ENCODE measurements at regions not wholly inside any gene's neighbourhood (a gene's known extent, or its start where the extent isn't known, plus 50 kb on each side); places are given as distances from the start of the nearest gene placed in this dataset.

DNA sequence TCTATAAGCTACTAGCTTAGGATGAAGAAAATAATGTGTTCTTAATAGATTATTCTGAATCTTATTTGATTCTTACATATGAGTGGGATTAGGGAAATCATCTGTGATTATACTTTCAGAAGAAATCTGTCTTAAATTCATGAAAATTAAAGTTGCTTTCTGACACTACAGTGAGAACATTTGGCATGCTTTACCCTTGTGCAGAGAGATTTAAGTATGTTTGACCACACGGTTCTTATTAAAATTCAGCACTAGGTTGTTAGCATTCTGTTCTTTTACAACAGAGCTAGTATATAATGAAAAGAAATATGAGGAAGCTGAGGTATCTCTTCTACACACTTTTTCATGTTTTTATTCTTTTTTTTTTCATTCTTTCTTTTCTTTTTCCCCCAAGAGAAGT lies 2723.9 kb downstream of the PCDH9 start:
- no peak overlapping the region for H3K4me3 ChIP-seq
- intact Hi-C loops (cut with DNase I): no loop called here
- DNase-seq: no peak
- no peaks in the 10 kb centered on the region for H3K27me3 ChIP-seq
- H3K36me3 ChIP-seq: no peaks in the 10 kb centered on the region
- no peak overlapping the region for H3K27ac ChIP-seq
- TF ChIP-seq EP300 (IDR thresholded peaks at IDR 0.05): no peak
- TF ChIP-seq CTCF (IDR thresholded peaks at IDR 0.05): no peak
- H3K9me3 ChIP-seq: no peaks in the 10 kb centered on the region
- no peaks in the 10 kb centered on the region for H3K4me1 ChIP-seq (ENCODE audit: insufficient read depth)
- WGBS, 3 donors: 9 to 25% (median 13%) methylated on average over 1 of the region's 1 CpG

GRCh38 chr13:64505336-64505910 lies 2724.7 kb downstream of the PCDH9 start:
- intact Hi-C loops (cut with DNase I): no loop called here
- H3K9me3 ChIP-seq: no peaks in the 10 kb centered on the region
- WGBS, 3 donors: 48 to 53% (median 52%) methylated on average over 4 of the region's 4 CpGs
- DNase-seq: no peak
- TF ChIP-seq EP300 (IDR thresholded peaks at IDR 0.05) (no peak), CTCF (IDR thresholded peaks at IDR 0.05) (no peak), POLR2A (IDR thresholded peaks at IDR 0.05) (no peak)
- no peaks in the 10 kb centered on the region for H3K4me1 ChIP-seq (ENCODE audit: insufficient read depth)
- H3K36me3 ChIP-seq: no peaks in the 10 kb centered on the region
- no peak overlapping the region for H3K27ac ChIP-seq
- H3K27me3 ChIP-seq: no peaks in the 10 kb centered on the region
- H3K4me3 ChIP-seq: no peak overlapping the region

GRCh38 chr13:64488731-64489130 lies 2741.4 kb downstream of the PCDH9 start:
- H3K27me3 ChIP-seq: no peaks in the 10 kb centered on the region
- no peak overlapping the region for H3K4me3 ChIP-seq
- no peaks in the 10 kb centered on the region for H3K36me3 ChIP-seq
- no peak for DNase-seq
- no peaks in the 10 kb centered on the region for H3K9me3 ChIP-seq
- no peak for TF ChIP-seq CTCF (IDR thresholded peaks at IDR 0.05)
- TF ChIP-seq EP300 (IDR thresholded peaks at IDR 0.05): no peak
- no peak for TF ChIP-seq POLR2A (IDR thresholded peaks at IDR 0.05)
- intact Hi-C loops (cut with DNase I): no loop called here
- H3K27ac ChIP-seq: no peak overlapping the region
- H3K4me1 ChIP-seq (ENCODE audit: insufficient read depth): no peaks in the 10 kb centered on the region

DNA sequence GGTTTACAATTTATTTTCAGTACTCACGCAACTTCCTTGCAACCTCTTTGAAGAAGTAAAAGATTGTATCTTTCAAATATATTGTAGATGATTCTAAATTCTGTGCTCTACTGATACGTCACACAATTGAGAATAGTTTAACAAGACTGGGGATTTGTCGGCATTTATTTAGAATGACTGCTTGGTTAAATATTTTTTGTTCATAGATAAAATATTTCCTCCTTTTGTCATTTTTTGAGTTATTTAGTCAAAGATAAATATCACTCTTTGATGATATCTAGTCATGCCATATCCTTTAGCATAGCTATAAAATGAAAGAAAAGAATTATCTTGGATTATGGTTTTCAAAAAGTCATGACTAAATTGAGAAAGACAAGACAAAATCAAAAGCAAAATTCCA lies 2747.8 kb downstream of the PCDH9 start:
- Histone ChIP-seq H3K4me1 (ENCODE audit: insufficient read depth) (no peaks in the 10 kb centered on the region), H3K27me3 (no peaks in the 10 kb centered on the region), H3K36me3 (no peaks in the 10 kb centered on the region), H3K27ac (no peak overlapping the region), H3K9me3 (no peaks in the 10 kb centered on the region), H3K4me3 (no peak overlapping the region)
- WGBS, 3 donors: 92 to 96% (median 94%) methylated on average over 3 of the region's 3 CpGs
- TF ChIP-seq EP300 (IDR thresholded peaks at IDR 0.05): no peak
- TF ChIP-seq CTCF (IDR thresholded peaks at IDR 0.05): no peak
- no peak for TF ChIP-seq POLR2A (IDR thresholded peaks at IDR 0.05)
- intact Hi-C loops (cut with DNase I): no loop called here
- DNase-seq: no peak

All from ovary (tissue), 7 donors.